Spleen (tissue), 11 donors: ENCODE measurements at regions not wholly inside any gene's neighbourhood (a gene's known extent, or its start where the extent isn't known, plus 50 kb on each side); places are given as distances from the start of the nearest gene placed in this dataset.

ENCODE experiments used
- DNase-seq: peaks from one replicate; pipeline ENCODE4 v3.0.0-alpha.2; 2020
- H3K27ac ChIP-seq, 8 donors: fragments of 200-600 bp; sonication (generic) in 7 of 8; 1 replicate in 4 of 8; 2 replicates in 4 of 8; pipeline versions ENCODE4 v1.5.0 to v1.8.0; 2016 to 2021; ENCODE audit warnings: inconsistent platforms in 4 of 8, mild to moderate bottlenecking in 4 of 8, moderate library complexity in 1 of 8
- H3K27me3 ChIP-seq, 7 donors: fragments of 200-600 bp; sonication (generic) in 6 of 7; replicated peaks in 1 of 7; 1 replicate in 4 of 7; 2 replicates in 3 of 7; pipeline versions ENCODE4 v1.5.0 to v1.8.0; 2016 to 2021; ENCODE audit warnings: inconsistent platforms in 3 of 7, mild to moderate bottlenecking in 1 of 7
- H3K36me3 ChIP-seq, 6 donors: fragments of 200-600 bp; sonication (generic) in 5 of 6; 1 replicate in 4 of 6; 2 replicates in 2 of 6; pipeline versions ENCODE4 v1.5.0 to v1.8.0; 2016 to 2021; ENCODE audit warnings: inconsistent platforms in 2 of 6
- H3K4me1 ChIP-seq, 6 donors: fragments of 200-600 bp; sonication (generic) in 5 of 6; 1 replicate in 3 of 6; 2 replicates in 3 of 6; pipeline versions ENCODE4 v1.5.0 to v1.8.0; 2016 to 2021; ENCODE audit warnings: inconsistent platforms in 3 of 6
- H3K4me3 ChIP-seq, 8 donors: fragments of 200-600 bp; sonication (generic) in 7 of 8; 1 replicate in 4 of 8; 2 replicates in 4 of 8; pipeline versions ENCODE4 v1.5.0 to v1.8.0; 2016 to 2021; ENCODE audit warnings: inconsistent platforms in 4 of 8, mild to moderate bottlenecking in 4 of 8, moderate library complexity in 2 of 8
- H3K9me3 ChIP-seq, 8 donors: fragments of 200-600 bp; sonication (generic) in 7 of 8; 1 replicate in 4 of 8; 2 replicates in 4 of 8; pipeline versions ENCODE4 v1.5.0 to v1.8.0; 2016 to 2021; ENCODE audit warnings: inconsistent platforms in 4 of 8
- POLR2A ChIP-seq, 3 donors: fragments of 450-650 bp; IDR thresholded peaks; one replicate each; pipeline ENCODE4 v1.5.1; 2017; ENCODE audit warnings: antibody characterized with exemption in 3 of 3, mild to moderate bottlenecking in 1 of 3
- POLR2AphosphoS5 ChIP-seq, 3 donors: sonication (generic); formaldehyde crosslinking; IDR thresholded peaks; one replicate each; pipeline ENCODE4 v1.5.1; 2017; ENCODE audit warnings: antibody characterized with exemption in 3 of 3
- WGBS, 5 donors: extraction: QIAGEN DNeasy Blood & Tissue Kit in 3 of 5; methylation state at CpG; one replicate each; pipeline versions ENCODE4 v1.1.5 to v1.1.7; 2013 to 2018; 5-methylcytosine and 5-hydroxymethylcytosine counted together
- intact Hi-C: fragments of 100-400 bp; cut with DNase I; formaldehyde crosslinking; loops from one replicate; pipeline ENCODE4 v1.15.0; 2023; ENCODE audit warnings: low total_unique reads
- TF ChIP-seq, protein P1 (sequence below), 11 experiments: fragments of 200-600 bp in 7 of 11; fragments of 450-650 bp in 4 of 11; sonication (generic) in 4 of 11; IDR thresholded peaks in 8 of 11; conservative IDR thresholded peaks in 3 of 11; 1 replicate in 7 of 11; 2 replicates in 4 of 11; pipeline versions ENCODE4 v1.4.0 to v1.8.0; 2016 to 2021; ENCODE audit warnings: antibody characterized with exemption in 11 of 11, inconsistent platforms in 4 of 11, mild to moderate bottlenecking in 1 of 11
- donor health status: healthy with polysubstance abuse.
- donor health status: DM: no; HTN: no; CAD: no; lungs with moderate emphysema.
- donor health status: DM: no; HTN: no; CAD: no.
- donor health status: Bipolar disorder and iron deficiency.
- donor health status: healthy.
- donor health status: DM: no; HTN: no; CAD: no.
- donor health status: DM: yes; HTN: yes; CAD: no.

DNA sequence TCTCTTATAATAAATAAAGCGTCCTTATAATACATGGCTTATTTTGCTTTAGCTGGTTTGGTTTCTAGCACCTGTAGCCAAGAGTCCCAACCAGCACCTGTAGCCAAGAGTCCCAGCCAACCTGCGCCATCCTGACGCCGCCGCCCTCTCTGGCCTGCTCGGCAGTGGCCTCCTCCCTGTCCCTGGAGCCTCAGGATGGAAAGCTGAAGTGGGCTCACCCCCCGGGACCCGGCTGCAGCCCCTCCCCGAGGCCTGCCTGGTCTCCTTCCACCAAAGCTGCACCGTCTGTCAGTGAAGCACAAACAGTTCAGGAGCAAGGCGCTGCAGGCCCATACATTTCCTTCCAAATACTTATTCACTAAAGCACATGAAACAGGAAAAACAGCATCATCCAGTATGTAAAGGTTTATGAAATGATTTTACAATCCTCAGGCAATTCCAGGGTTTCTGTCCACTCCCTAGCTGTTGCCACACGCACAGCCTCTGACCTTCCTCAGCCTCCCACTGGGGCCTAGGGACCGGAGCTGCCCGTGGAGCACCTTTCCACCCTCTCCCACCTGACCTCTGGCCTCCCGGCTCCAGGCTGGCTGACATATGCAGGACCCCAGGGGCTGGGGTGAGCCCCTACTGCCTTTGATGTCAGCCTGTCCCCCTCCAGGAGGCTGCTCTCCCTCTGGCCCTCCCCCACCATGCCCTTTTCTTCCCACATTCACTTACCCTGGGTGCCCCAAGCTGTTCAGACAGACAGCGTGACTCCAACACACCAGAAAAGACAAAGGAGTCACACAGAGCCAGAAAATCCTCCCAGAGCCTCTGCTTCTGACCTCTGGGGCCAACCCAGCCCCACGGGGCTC lies 149.6 kb upstream of the PPP2R2D start:
- intact Hi-C loops, result no loop called here
- no peak for DNase-seq
- Histone ChIP-seq H3K9me3 (no peaks in the 10 kb centered on the region), H3K36me3 (no peaks in the 10 kb centered on the region), H3K27ac (no peak overlapping the region), H3K4me3 (no peak overlapping the region), H3K4me1 (no peaks in the 10 kb centered on the region), H3K27me3 (peaks cover 0 to 59% (median 0%) of the 10 kb centered on the region in 7 donors)
- no peak for TF ChIP-seq POLR2AphosphoS5 (IDR thresholded peaks at IDR 0.05)
- 74 to 83% (median 82%) methylated on average over 15 to 17 of the region's 17 CpGs for WGBS, 5 donors

DNA sequence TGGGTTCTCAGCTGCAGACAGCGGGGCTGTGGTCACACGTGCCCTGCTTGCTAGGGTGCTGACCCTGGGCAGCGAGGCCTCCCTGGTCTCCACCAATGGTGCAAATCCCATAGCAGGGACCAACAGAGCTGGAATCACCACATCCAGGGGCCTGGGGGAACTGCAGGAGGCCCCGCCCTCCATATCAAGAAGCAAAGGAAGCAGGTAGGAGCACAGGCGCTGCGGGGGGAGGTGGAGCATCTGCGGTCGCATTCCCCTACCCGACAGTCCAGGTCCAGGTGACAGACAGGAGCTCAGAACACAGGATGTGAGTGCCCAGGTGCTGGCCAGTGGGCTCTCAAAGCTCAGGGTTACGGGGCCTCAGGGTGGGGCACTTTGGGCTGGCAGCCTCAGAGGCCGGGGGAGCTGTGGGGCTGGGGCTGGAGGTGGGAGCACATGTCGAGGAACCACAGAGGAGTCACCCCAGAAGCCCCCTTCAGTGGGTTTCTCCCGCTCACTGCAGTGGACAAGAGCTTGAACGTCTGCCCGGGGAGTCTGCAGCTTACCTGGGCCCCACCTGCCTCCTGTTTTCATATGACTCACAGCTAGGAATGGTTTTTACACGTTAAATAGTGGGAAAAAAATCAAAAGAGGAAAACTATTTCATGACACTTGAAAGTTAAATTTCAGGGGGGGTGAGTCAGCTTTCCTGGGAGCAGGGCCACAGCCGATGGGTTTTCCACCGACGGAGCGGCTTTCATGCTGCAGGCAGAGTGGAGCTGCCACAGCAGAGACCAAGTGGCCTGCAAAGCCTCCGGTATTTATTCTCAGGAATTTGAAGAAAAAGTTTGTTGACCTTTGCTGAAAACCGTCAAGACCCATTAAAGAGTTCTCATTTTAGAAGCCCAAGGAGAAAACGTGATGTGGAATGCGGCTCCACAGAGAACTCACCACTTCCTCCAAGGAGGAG lies 148.7 kb upstream of the PPP2R2D start:
- Histone ChIP-seq H3K9me3 (no peaks in the 10 kb centered on the region), H3K4me1 (no peaks in the 10 kb centered on the region), H3K27ac (no peak overlapping the region), H3K27me3 (peaks cover 0 to 50% (median 0%) of the 10 kb centered on the region in 7 donors), H3K4me3 (no peak overlapping the region), H3K36me3 (no peaks in the 10 kb centered on the region)
- intact Hi-C loops, result no loop called here
- TF ChIP-seq POLR2A (IDR thresholded peaks at IDR 0.05), result no peak
- no peak for TF ChIP-seq POLR2AphosphoS5 (IDR thresholded peaks at IDR 0.05)
- TF ChIP-seq, protein P1, sequence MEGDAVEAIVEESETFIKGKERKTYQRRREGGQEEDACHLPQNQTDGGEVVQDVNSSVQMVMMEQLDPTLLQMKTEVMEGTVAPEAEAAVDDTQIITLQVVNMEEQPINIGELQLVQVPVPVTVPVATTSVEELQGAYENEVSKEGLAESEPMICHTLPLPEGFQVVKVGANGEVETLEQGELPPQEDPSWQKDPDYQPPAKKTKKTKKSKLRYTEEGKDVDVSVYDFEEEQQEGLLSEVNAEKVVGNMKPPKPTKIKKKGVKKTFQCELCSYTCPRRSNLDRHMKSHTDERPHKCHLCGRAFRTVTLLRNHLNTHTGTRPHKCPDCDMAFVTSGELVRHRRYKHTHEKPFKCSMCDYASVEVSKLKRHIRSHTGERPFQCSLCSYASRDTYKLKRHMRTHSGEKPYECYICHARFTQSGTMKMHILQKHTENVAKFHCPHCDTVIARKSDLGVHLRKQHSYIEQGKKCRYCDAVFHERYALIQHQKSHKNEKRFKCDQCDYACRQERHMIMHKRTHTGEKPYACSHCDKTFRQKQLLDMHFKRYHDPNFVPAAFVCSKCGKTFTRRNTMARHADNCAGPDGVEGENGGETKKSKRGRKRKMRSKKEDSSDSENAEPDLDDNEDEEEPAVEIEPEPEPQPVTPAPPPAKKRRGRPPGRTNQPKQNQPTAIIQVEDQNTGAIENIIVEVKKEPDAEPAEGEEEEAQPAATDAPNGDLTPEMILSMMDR (IDR thresholded peaks at IDR 0.05 in 8 of 11, conservative IDR thresholded peaks at IDR 0.05 in 3 of 11), result no peak
- 73 to 78% (median 76%) methylated on average over 22 to 24 of the region's 24 CpGs for WGBS, 5 donors
- DNase-seq, result no peak

DNA sequence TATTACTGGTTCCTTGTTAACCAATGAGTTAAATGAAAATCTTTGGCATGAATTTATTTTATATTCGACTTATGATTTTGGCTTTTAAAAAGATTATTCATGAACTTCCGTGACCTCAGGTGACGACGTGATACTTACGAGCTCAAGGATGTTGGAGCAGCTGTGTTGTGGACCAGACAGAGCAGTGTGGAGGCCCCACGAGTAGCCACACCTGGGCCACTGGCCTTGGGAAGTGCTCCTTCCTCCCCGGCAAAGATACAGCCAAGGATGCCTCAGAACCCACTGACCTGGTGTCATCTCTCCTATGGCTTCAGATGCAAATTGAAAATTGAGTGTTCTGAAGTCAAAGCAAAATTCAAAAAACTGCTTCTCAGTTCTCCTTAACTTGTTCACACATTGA lies 147.5 kb upstream of the PPP2R2D start:
- intact Hi-C loops, result no loop called here
- Histone ChIP-seq H3K4me1 (no peaks in the 10 kb centered on the region), H3K4me3 (no peak overlapping the region), H3K9me3 (no peaks in the 10 kb centered on the region), H3K36me3 (no peaks in the 10 kb centered on the region), H3K27ac (no peak overlapping the region), H3K27me3 (peaks cover 0 to 39% (median 0%) of the 10 kb centered on the region in 7 donors)
- WGBS, 5 donors, result 69 to 78% (median 72%) methylated on average over 7 of the region's 7 CpGs
- TF ChIP-seq POLR2AphosphoS5 (IDR thresholded peaks at IDR 0.05) (no peak), POLR2A (IDR thresholded peaks at IDR 0.05) (no peak)
- TF ChIP-seq, protein P1 (IDR thresholded peaks at IDR 0.05 in 8 of 11, conservative IDR thresholded peaks at IDR 0.05 in 3 of 11), result no peak
- no peak for DNase-seq

DNA sequence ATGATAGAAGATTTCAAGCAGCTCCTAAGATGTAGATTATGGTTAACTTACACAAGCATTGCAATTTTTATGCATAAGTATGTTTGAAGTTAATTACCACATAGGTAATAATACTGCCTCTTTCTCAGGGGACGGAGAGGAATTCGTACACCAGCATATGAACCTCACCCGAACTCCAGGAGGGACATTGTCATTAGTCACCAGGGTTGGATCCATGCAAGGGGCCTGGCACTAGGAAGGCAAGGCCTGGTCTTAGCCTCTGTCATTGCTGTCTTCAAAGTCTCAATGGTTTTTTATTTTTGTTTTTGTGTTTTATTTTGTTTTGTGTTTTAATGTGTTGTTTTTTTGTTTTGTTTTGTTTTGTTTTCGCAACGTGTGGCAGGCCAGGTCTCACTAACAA lies 145.6 kb upstream of the PPP2R2D start:
- Histone ChIP-seq H3K9me3 (no peaks in the 10 kb centered on the region), H3K36me3 (no peaks in the 10 kb centered on the region), H3K27me3 (peaks cover 0 to 35% (median 0%) of the 10 kb centered on the region in 7 donors), H3K4me3 (no peak overlapping the region), H3K4me1 (no peaks in the 10 kb centered on the region), H3K27ac (no peak overlapping the region)
- no peak for TF ChIP-seq POLR2AphosphoS5 (IDR thresholded peaks at IDR 0.05)
- TF ChIP-seq, protein P1 (IDR thresholded peaks at IDR 0.05 in 8 of 11, conservative IDR thresholded peaks at IDR 0.05 in 3 of 11), result no peak
- TF ChIP-seq POLR2A (IDR thresholded peaks at IDR 0.05), result no peak
- intact Hi-C loops, result no loop called here
- no peak for DNase-seq
- WGBS, 5 donors, result 86 to 96% (median 89%) methylated on average over 5 of the region's 5 CpGs
